Mucosa of stomach (tissue), 1 donor: ENCODE measurements at regions not wholly inside any gene's neighbourhood (a gene's known extent, or its start where the extent isn't known, plus 50 kb on each side); places are given as distances from the start of the nearest gene placed in this dataset.

Source experiments
- H3K27me3 ChIP-seq: one replicate; pipeline ENCODE4 v1.7.0; 2013; ENCODE audit warnings: mild to moderate bottlenecking, low read length; ENCODE audit not compliant: control insufficient read depth, insufficient read depth
- H3K36me3 ChIP-seq: one replicate; pipeline ENCODE4 v1.7.0; 2013; ENCODE audit warnings: low read length; ENCODE audit not compliant: control insufficient read depth, insufficient read depth
- H3K4me1 ChIP-seq: one replicate; pipeline ENCODE4 v1.7.0; 2013; ENCODE audit warnings: mild to moderate bottlenecking, low read length; ENCODE audit not compliant: control insufficient read depth, insufficient read depth
- H3K4me3 ChIP-seq: one replicate; pipeline ENCODE4 v1.7.0; 2013; ENCODE audit warnings: low read length
- H3K9ac ChIP-seq: one replicate; pipeline ENCODE4 v1.7.0; 2013; ENCODE audit warnings: mild to moderate bottlenecking, low read length, moderate library complexity
- H3K9me3 ChIP-seq: one replicate; pipeline ENCODE4 v1.7.0; 2013; ENCODE audit warnings: mild to moderate bottlenecking, low read length, moderate library complexity; ENCODE audit not compliant: control insufficient read depth
- donor health status: Pancreatic carcinoma.

DNA sequence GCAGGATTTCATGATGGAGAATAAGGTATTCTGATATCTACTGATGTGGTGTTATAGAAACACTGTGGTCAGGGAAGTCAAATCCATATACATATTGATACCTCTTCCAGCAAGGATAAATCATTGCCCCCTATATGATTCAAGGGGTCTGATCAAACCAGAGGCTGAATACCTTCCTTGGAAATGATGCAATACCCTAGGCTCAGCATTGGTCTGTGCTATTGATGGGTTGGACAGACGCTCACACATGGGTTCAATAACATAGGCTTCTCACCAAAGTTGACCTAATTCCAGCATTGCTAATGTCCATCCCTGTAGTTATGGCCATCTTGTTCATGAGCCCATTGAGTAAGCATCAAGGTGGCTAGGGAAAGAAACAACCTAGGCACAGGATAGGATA lies 257.0 kb upstream of the USP24 start:
- Histone ChIP-seq H3K36me3 (no peaks in the 10 kb centered on the region), H3K4me1 (no peaks in the 10 kb centered on the region), H3K4me3 (no peak overlapping the region), H3K9me3 (no peaks in the 10 kb centered on the region), H3K9ac (no peak overlapping the region), H3K27me3 (no peaks in the 10 kb centered on the region)

DNA sequence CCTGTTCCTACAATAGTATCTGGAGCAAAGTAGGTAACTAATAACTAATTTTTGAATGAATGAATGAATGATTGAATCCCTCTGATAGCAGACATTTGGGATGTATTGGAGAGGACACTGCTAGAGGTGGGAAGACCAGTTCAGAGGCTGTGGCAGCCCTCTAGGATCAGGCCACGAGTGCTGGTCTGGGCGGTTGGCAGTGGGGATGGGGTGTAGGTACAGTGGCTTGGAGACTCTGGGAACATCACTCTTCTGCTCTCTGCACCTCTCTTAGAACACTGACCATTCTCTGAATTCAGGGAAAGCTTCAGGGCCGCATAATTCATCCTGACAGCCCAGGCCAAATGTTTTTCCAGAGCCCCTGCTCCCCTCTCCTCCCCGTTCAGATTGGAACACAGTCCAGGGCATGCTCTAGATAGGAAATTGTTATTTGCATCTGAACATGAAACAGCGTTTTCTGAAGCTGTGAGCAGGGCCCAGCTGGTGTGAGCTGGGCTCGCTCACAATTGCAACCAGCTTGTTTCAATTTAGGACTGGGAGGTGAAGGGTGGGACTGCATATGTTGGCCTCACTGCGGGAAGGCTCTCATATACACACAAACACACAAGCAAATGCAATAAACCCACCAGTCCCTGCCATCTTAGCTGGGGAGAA lies 253.1 kb upstream of the USP24 start:
- no peaks in the 10 kb centered on the region for H3K27me3 ChIP-seq
- H3K4me3 ChIP-seq, result no peak overlapping the region
- H3K9me3 ChIP-seq, result no peaks in the 10 kb centered on the region
- H3K4me1 ChIP-seq, result no peaks in the 10 kb centered on the region
- no peak overlapping the region for H3K9ac ChIP-seq
- no peaks in the 10 kb centered on the region for H3K36me3 ChIP-seq

DNA sequence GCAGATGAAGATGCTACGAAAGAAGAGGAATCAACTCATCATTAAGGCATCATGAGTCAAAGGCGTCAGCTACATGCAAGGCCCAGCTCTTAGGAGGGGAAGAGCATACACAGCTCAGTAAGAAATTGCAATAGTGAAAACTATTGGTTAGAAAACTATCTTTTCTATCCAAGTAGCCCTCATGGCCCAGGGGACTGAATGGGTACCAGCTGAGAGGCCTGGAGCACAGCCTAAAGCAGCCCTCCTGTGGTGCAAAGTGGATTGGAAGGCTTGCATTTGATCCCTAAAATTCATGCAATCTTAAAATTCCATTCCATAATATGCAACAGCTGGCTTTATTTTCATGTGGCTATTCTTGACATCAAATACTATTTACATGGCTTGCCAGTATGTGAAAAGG lies 251.8 kb upstream of the USP24 start:
- H3K4me3 ChIP-seq, result no peak overlapping the region

DNA sequence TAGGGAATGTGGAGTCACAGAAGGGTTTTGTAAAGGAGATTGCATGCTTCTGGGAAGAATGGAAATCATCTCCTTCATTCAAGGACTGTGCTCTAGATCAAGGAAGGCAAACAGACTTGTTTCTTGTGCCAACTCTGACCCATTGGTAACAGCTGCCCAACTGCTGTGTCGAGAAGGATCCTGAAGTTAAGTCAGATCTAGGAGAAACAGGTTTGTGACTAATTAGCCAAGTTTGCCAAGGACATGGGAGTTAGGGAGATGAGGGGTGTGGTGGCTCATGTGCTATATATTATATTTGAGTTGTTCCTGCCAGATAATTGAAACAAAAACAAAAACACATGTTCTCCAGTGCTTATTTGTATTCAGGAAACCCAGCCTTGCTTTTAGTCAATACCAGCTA lies 251.2 kb upstream of the USP24 start:
- Histone ChIP-seq H3K9ac (no peak overlapping the region), H3K4me1 (no peaks in the 10 kb centered on the region), H3K27me3 (no peaks in the 10 kb centered on the region), H3K36me3 (no peaks in the 10 kb centered on the region), H3K9me3 (no peaks in the 10 kb centered on the region), H3K4me3 (no peak overlapping the region)

More for the DNA sequence above, 251.8 kb upstream of the USP24 start:
- Histone ChIP-seq H3K27me3 (no peaks in the 10 kb centered on the region), H3K9ac (no peak overlapping the region), H3K9me3 (no peaks in the 10 kb centered on the region), H3K36me3 (no peaks in the 10 kb centered on the region), H3K4me1 (no peaks in the 10 kb centered on the region)

DNA sequence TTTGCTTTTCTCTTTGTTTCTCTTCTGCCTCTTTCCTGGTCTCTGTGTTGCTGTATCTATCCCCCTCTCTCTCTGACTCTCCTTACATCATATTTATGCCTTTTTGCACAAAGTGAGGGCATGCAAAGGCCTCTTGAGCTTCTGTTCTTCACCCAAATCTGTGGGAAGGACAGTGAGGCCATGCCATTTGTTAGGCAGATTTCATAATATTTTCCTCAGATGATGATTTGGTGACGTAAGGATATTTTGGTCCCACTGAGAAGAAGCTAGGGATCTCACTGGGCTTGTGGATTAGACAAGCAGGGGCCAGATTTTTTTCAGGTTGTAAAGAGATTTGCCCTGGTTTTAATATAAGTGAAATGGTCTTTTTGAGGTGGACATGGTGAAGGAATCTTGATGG lies 249.4 kb upstream of the USP24 start:
- no peak overlapping the region for H3K4me3 ChIP-seq
- H3K4me1 ChIP-seq, result no peaks in the 10 kb centered on the region
- no peak overlapping the region for H3K9ac ChIP-seq
- no peaks in the 10 kb centered on the region for H3K27me3 ChIP-seq
- no peaks in the 10 kb centered on the region for H3K9me3 ChIP-seq
- H3K36me3 ChIP-seq, result no peaks in the 10 kb centered on the region

DNA sequence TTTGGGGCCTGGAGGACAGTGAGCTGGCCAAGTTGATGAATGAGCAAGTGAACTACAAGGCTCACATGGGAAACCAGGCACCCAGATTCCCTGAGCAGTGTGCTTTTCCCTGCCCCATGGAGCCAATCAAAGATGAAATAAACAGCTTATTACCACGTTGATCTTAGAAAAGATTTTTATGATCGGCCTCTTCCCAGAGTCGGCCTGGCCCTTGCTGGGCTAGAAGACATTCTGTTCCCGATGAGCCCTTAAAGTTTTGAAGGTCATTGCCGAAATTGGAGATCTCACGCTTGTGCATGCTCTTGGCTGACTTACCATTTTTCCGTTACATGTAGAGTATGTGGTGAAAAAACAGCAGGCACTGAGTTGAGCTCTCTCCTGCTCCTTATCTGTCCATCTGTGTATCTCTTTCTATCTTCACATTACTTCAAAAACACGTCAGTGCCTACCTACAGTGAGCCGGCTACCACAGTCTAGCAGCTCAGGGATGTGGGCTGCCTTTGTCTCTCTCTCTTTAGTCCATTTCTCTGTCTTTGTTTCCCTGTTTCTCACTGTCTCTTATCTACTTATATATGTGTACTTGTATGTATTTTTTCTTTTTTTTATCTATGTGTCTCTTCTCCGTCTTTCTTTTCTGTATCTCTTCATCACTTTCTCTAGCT lies 248.8 kb upstream of the USP24 start:
- Histone ChIP-seq H3K4me3 (no peak overlapping the region), H3K9ac (no peak overlapping the region), H3K27me3 (no peaks in the 10 kb centered on the region), H3K9me3 (no peaks in the 10 kb centered on the region), H3K4me1 (no peaks in the 10 kb centered on the region), H3K36me3 (no peaks in the 10 kb centered on the region)

DNA sequence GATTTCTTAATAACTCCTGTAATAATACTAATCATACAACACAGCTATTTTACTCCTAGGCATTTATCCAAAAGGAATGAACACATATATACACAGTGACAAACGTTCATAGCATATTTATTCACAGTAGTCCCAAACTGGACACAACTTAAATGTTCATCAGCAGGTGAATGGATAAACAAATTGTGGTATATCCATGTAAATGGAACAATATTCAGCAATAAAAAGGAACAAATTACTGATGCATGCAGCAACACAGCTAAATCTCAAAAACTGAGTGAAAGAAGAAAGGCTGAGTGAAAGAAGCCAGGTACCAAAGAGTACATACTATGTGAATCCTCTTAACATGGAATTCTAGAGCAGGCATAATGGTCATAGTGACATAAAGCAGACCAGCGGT lies 242.7 kb upstream of the USP24 start:
- Histone ChIP-seq H3K4me3 (no peak overlapping the region), H3K4me1 (no peaks in the 10 kb centered on the region), H3K27me3 (no peaks in the 10 kb centered on the region), H3K9me3 (no peaks in the 10 kb centered on the region), H3K36me3 (no peaks in the 10 kb centered on the region), H3K9ac (no peak overlapping the region)

DNA sequence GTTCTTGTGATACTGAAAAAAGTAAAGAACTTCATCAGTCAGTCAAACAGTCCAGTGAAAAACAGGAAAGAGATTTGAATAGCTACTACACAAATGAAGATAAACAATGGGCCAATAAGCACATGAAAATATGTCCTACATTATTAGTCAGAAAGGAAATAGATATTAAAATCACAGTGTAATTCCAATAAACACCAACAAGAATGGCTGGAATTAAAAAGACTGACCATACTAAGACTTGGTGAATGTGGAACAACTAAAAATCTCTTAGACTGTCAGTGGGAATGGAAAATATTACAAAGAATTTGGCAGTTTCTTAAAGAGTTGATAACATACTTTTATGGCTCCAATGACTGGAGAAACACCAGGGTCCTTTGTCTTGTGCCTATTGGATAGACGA lies 241.8 kb upstream of the USP24 start:
- H3K36me3 ChIP-seq, result no peaks in the 10 kb centered on the region
- H3K9ac ChIP-seq, result no peak overlapping the region
- H3K27me3 ChIP-seq, result no peaks in the 10 kb centered on the region
- H3K4me3 ChIP-seq, result no peak overlapping the region
- H3K4me1 ChIP-seq, result no peaks in the 10 kb centered on the region
- H3K9me3 ChIP-seq, result no peaks in the 10 kb centered on the region

DNA sequence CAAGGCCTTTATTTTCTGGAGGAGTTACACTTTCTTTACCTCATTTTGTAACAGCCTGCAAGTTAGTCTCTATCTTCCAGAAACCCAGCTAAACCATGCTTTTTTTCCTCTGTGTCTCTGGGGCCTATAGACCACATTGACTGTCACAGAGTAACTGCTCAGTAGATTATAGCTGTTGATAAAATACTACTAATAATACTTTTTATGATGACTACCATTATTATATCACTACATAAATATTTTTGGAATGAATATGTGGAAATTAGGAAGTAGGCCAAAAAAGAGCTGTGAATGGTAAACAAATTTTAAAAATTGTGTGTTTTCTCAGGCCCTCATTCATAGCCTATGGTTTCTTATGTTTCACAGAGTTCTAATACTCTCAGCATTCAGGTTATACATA lies 233.1 kb upstream of the USP24 start:
- Histone ChIP-seq H3K36me3 (no peaks in the 10 kb centered on the region), H3K4me1 (no peaks in the 10 kb centered on the region), H3K27me3 (no peaks in the 10 kb centered on the region), H3K4me3 (no peak overlapping the region), H3K9ac (no peak overlapping the region), H3K9me3 (no peaks in the 10 kb centered on the region)

DNA sequence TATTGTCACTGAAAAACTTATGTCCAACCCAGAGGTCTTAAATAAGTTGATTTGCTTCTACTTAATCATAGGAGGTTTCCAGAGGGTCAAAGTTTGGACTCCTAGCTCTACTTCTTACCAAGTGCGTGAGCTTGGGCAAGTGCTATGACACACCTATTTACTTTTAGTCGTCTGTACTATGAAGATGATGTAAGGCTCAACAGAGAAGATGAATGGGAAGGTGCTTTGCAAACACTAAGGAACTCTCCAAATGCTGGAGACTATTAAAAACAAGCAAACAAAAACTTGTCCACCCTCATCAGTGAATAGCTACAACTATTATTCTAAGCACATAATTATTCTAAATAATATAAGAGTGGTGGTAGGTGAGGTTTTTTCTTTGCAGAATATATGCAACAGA lies 232.3 kb upstream of the USP24 start:
- Histone ChIP-seq H3K9me3 (no peaks in the 10 kb centered on the region), H3K4me1 (no peaks in the 10 kb centered on the region), H3K9ac (no peak overlapping the region), H3K27me3 (no peaks in the 10 kb centered on the region), H3K4me3 (no peak overlapping the region), H3K36me3 (no peaks in the 10 kb centered on the region)

DNA sequence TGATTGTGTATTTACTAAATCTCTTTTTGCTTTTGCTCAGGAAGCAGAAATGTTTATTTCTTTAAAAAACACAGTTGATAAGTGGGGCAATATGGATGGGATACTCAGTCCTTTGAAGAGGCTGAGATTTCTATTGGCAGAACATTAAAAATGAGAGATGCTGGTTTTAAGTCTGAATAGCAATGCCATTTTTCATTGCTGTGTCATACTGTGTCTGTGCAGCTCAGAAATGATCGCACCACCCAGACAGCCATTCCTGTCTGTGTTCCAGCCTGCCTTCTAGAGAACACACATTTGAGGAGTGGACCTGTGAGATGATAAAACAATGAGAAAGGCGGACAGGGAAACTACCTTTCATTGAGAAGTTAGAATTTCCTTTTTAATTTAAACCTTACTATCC lies 231.2 kb upstream of the USP24 start:
- Histone ChIP-seq H3K9ac (no peak overlapping the region), H3K36me3 (no peaks in the 10 kb centered on the region), H3K27me3 (no peaks in the 10 kb centered on the region), H3K4me3 (no peak overlapping the region), H3K9me3 (no peaks in the 10 kb centered on the region), H3K4me1 (no peaks in the 10 kb centered on the region)

DNA sequence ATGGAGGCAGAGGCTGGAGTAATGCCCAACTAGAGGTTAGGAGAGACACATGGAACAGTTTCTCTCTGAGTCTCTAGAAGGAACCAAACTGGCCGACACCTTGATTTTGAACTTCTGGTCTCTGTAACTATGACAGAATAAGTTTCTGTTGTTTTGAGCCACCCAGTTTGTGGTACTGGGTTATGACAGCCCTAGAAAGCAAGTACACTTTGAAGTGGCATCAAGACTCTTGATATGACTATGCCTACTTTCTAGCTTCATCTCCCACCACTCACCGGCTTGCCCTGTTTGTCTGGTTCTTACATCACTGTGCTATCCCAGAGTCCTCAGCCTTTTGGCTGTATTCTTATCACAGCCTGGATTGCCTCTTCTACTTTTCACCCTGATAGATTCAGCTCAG lies 230.3 kb upstream of the USP24 start:
- Histone ChIP-seq H3K4me3 (no peak overlapping the region), H3K9ac (no peak overlapping the region), H3K4me1 (no peaks in the 10 kb centered on the region), H3K27me3 (no peaks in the 10 kb centered on the region), H3K36me3 (no peaks in the 10 kb centered on the region), H3K9me3 (no peaks in the 10 kb centered on the region)

DNA sequence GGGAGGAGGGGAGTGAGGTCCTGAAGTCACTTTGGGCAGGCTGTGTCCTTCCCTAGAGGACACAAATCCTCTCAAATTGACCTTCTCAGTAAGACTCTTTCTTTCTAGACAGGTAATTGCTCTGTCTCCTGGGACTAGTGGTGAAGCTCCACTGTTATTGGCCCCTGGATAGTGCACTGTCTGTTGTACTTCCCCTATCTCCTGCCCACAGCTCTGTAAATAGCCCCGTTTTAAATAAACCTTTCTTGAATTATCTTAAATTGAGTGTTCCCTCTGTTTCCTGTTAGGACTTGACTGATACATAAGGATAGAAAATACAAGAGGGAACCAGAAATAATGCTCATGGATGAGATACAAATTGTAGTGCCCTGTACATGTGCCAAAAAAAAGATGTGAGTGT lies 229.5 kb upstream of the USP24 start:
- H3K4me1 ChIP-seq, result no peaks in the 10 kb centered on the region
- H3K27me3 ChIP-seq, result no peaks in the 10 kb centered on the region
- no peaks in the 10 kb centered on the region for H3K9me3 ChIP-seq
- H3K36me3 ChIP-seq, result no peaks in the 10 kb centered on the region
- H3K4me3 ChIP-seq, result no peak overlapping the region
- H3K9ac ChIP-seq, result no peak overlapping the region
